Erythroblast (primary cell): ENCODE measurements at regions not wholly inside any gene's neighbourhood (a gene's known extent, or its start where the extent isn't known, plus 50 kb on each side); places are given as distances from the start of the nearest gene placed in this dataset.

ENCODE experiments used
- GATA1 ChIP-seq: IDR thresholded peaks from 2 replicates; pipeline ENCODE4 v1.6.1; 2011; ENCODE audit warnings: low read depth, mild to moderate bottlenecking, control low read depth, low read length, moderate library complexity
- POLR2A ChIP-seq: IDR thresholded peaks from 2 replicates; pipeline ENCODE4 v1.6.1; 2011; ENCODE audit warnings: mild to moderate bottlenecking, low read length

- TF ChIP-seq POLR2A (no peak), GATA1 (no peak)
These were observed 267.2 kb downstream of the POM121L12 start for GRCh38 chr7:53302496-53303246.
